Lung (tissue), 11 donors: ENCODE measurements at regions not wholly inside any gene's neighbourhood (a gene's known extent, or its start where the extent isn't known, plus 50 kb on each side); places are given as distances from the start of the nearest gene placed in this dataset.

Experiments
- ATAC-seq: fragments of 200-7000 bp; cut with Tn5 transposase; one replicate; pipeline ENCODE4 v1.9.1; 2020; ENCODE audit warnings: moderate number of reproducible peaks; ENCODE audit not compliant: insufficient read depth, low FRiP score
- DNase-seq, 3 donors: peaks; one replicate each; pipeline ENCODE4 v3.0.0-alpha.2; 2013 to 2017
- H3K27ac ChIP-seq, 2 donors: one replicate each; pipeline ENCODE4 v1.5.1; 2013; ENCODE audit warnings: mild to moderate bottlenecking in 2 of 2, moderate library complexity in 2 of 2, control low read depth in 1 of 2, inconsistent platforms in 1 of 2, low read depth in 1 of 2, low read length in 1 of 2
- H3K27me3 ChIP-seq, 3 donors: one replicate each; pipeline ENCODE4 v1.5.1; 2013; ENCODE audit warnings: low read length in 2 of 3; ENCODE audit not compliant: control insufficient read depth in 3 of 3, insufficient read depth in 3 of 3
- H3K36me3 ChIP-seq, 4 donors: one replicate each; pipeline ENCODE4 v1.5.1; 2013; ENCODE audit warnings: low read length in 4 of 4, mild to moderate bottlenecking in 1 of 4, moderate library complexity in 1 of 4; ENCODE audit not compliant: control insufficient read depth in 4 of 4, insufficient read depth in 4 of 4
- H3K4me1 ChIP-seq, 5 donors: one replicate each; pipeline ENCODE4 v1.5.1; 2013; ENCODE audit warnings: low read length in 5 of 5, mild to moderate bottlenecking in 2 of 5, moderate library complexity in 1 of 5; ENCODE audit not compliant: control insufficient read depth in 5 of 5, insufficient read depth in 5 of 5
- H3K4me3 ChIP-seq: one replicate; pipeline ENCODE4 v1.5.1; 2013; ENCODE audit warnings: mild to moderate bottlenecking, control low read depth, moderate library complexity
- H3K9ac ChIP-seq, 2 donors: one replicate each; pipeline ENCODE4 v1.5.1; 2013; ENCODE audit warnings: low read length in 2 of 2, control low read depth in 1 of 2; ENCODE audit not compliant: insufficient read depth in 1 of 2
- H3K9me3 ChIP-seq, 4 donors: one replicate each; pipeline ENCODE4 v1.5.1; 2013; ENCODE audit warnings: low read length in 3 of 4, mild to moderate bottlenecking in 1 of 4, moderate library complexity in 1 of 4; ENCODE audit not compliant: control insufficient read depth in 4 of 4, insufficient read depth in 3 of 4
- CTCF ChIP-seq: IDR thresholded peaks from 2 replicates; pipeline ENCODE4 v1.5.1; 2012; ENCODE audit warnings: mild to moderate bottlenecking; ENCODE audit errors: control extremely low read depth, extremely low read depth
- WGBS, 2 donors: extraction: QIAGEN DNeasy Blood & Tissue Kit; methylation state at CpG; one replicate each; pipeline ENCODE4 v1.1.7; 2013; 5-methylcytosine and 5-hydroxymethylcytosine counted together
- donor health status: control.
- donor health status: control.
- donor health status: Bipolar disorder and iron deficiency.
- donor health status: healthy.
- donor health status: DM: yes; HTN: yes; CAD: no.

GRCh38 chr9:1152171-1152570 lies 102.0 kb downstream of the DMRT2 start:
- TF ChIP-seq CTCF, result no peak
- Histone ChIP-seq H3K9ac (no peak overlapping the region), H3K27ac (no peak overlapping the region), H3K9me3 (peaks cover 0 to 3% (median 0%) of the 10 kb centered on the region in 4 donors), H3K4me3 (no peak overlapping the region), H3K36me3 (no peaks in the 10 kb centered on the region), H3K27me3 (no peaks in the 10 kb centered on the region), H3K4me1 (no peaks in the 10 kb centered on the region)
- no peak for DNase-seq
- no peak for ATAC-seq
- 81 to 84% methylated on average over 3 of the region's 3 CpGs for WGBS, 2 donors

- DNase-seq, result no peak
- Histone ChIP-seq H3K27ac (no peak overlapping the region), H3K36me3 (no peaks in the 10 kb centered on the region), H3K27me3 (no peaks in the 10 kb centered on the region), H3K9ac (no peak overlapping the region), H3K4me1 (no peaks in the 10 kb centered on the region), H3K9me3 (peaks cover 0 to 3% (median 0%) of the 10 kb centered on the region in 4 donors), H3K4me3 (no peak overlapping the region)
- TF ChIP-seq CTCF, result no peak
- no peak for ATAC-seq
- WGBS, 2 donors, result 58 to 77% methylated on average over 1 of the region's 1 CpG
Measured at GRCh38 chr9:1154739-1155138, 104.6 kb downstream of the DMRT2 start.

GRCh38 chr9:1155602-1156001 lies 105.4 kb downstream of the DMRT2 start:
- Histone ChIP-seq H3K36me3 (no peaks in the 10 kb centered on the region), H3K27ac (no peak overlapping the region), H3K27me3 (no peaks in the 10 kb centered on the region), H3K9ac (no peak overlapping the region), H3K9me3 (peaks cover 0 to 3% (median 0%) of the 10 kb centered on the region in 4 donors), H3K4me3 (no peak overlapping the region), H3K4me1 (no peaks in the 10 kb centered on the region)
- ATAC-seq (no peak), DNase-seq (no peak)
- TF ChIP-seq CTCF, result no peak

- no peaks in the 10 kb centered on the region for H3K36me3 ChIP-seq
- ATAC-seq (no peak), DNase-seq (no peak)
- H3K9ac ChIP-seq, result no peak overlapping the region
- H3K9me3 ChIP-seq, result peaks cover 0 to 3% (median 0%) of the 10 kb centered on the region in 4 donors
- 85 to 91% methylated on average over 4 of the region's 4 CpGs for WGBS, 2 donors
- no peak overlapping the region for H3K27ac ChIP-seq
- H3K27me3 ChIP-seq, result no peaks in the 10 kb centered on the region
- H3K4me3 ChIP-seq, result no peak overlapping the region
- H3K4me1 ChIP-seq, result no peaks in the 10 kb centered on the region
- TF ChIP-seq CTCF, result no peak
Measured at GRCh38 chr9:1156794-1157550, 106.8 kb downstream of the DMRT2 start.
